ENCODE measurements at regions not wholly inside any gene's neighbourhood (a gene's known extent, or its start where the extent isn't known, plus 50 kb on each side); places are given as distances from the start of the nearest gene placed in this dataset.
"Not testable (repeated sequence)": the region's sequence is repeated elsewhere in the genome, so short reads cannot be mapped to it uniquely, and the experiment has no call there.

DNA sequence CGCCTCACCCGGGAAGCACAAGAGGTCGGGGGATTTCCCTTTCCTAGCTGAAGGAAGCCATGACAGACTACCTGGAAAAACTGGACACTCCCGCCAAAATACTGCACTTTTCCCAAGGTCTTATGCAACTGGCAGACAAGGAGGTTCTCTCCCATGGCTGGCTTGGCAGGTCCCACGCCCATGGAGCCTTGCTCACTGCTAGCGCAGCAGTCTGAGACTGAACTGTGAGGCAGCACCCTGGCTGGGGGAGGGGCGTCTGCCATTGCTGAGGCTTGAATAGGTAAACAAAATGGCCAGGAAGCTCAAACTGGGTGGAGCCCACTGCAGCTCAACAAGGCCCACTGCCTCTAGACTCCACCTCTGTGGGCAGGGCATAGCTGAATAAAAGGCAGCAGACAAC, 92.1 kb downstream of the C4BPA start:
- TF ChIP-seq, protein P1, sequence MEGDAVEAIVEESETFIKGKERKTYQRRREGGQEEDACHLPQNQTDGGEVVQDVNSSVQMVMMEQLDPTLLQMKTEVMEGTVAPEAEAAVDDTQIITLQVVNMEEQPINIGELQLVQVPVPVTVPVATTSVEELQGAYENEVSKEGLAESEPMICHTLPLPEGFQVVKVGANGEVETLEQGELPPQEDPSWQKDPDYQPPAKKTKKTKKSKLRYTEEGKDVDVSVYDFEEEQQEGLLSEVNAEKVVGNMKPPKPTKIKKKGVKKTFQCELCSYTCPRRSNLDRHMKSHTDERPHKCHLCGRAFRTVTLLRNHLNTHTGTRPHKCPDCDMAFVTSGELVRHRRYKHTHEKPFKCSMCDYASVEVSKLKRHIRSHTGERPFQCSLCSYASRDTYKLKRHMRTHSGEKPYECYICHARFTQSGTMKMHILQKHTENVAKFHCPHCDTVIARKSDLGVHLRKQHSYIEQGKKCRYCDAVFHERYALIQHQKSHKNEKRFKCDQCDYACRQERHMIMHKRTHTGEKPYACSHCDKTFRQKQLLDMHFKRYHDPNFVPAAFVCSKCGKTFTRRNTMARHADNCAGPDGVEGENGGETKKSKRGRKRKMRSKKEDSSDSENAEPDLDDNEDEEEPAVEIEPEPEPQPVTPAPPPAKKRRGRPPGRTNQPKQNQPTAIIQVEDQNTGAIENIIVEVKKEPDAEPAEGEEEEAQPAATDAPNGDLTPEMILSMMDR (IDR thresholded peaks at IDR 0.05) = not testable (repeated sequence)
- not testable (repeated sequence) for TF ChIP-seq POLR2A, EP300 (IDR thresholded peaks at IDR 0.05)
